ENCODE measurements at regions not wholly inside any gene's neighbourhood (a gene's known extent, or its start where the extent isn't known, plus 50 kb on each side); places are given as distances from the start of the nearest gene placed in this dataset.
"Not testable (repeated sequence)": the region's sequence is repeated elsewhere in the genome, so short reads cannot be mapped to it uniquely, and the experiment has no call there.

DNA sequence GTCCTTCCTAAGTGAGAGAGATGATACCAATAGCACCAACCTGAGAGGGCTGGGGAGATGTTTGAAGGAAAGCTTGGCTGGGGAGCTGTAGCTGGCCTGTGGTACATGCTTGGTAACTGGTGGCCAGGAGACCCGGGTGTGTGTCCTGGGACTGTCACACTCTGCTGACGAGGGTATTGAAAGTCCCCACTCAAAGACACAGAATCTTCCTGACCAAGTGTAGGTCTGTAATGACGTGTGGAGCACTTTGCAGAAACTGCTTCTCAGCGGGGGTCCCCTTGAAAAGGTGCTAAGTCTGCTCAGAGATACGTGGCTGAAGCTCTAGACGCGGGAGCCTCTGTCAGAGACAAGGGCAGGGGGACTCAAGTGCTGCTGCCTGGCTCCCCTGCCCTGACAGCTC, 230.4 kb upstream of the PLGLB2 start:
- H3K27me3 ChIP-seq (ENCODE audit: control insufficient read depth, insufficient read depth, low read length); H3K9me3 ChIP-seq (ENCODE audit: control insufficient read depth, insufficient read depth, low read length); H3K4me3 ChIP-seq (ENCODE audit: low read depth, low read length); H3K4me1 ChIP-seq (ENCODE audit: control insufficient read depth, insufficient read depth, low read length); H3K9ac ChIP-seq (ENCODE audit: low read depth, low read length); H3K36me3 ChIP-seq (ENCODE audit: control insufficient read depth, insufficient read depth, low read length): not testable (repeated sequence)

- not testable (repeated sequence) for H3K36me3 ChIP-seq (ENCODE audit: control insufficient read depth, insufficient read depth, low read length); H3K4me3 ChIP-seq (ENCODE audit: low read depth, low read length); H3K27me3 ChIP-seq (ENCODE audit: control insufficient read depth, insufficient read depth, low read length); H3K9me3 ChIP-seq (ENCODE audit: control insufficient read depth, insufficient read depth, low read length); H3K4me1 ChIP-seq (ENCODE audit: control insufficient read depth, insufficient read depth, low read length); H3K9ac ChIP-seq (ENCODE audit: low read depth, low read length)
These were observed 229.8 kb upstream of the PLGLB2 start for GRCh38 chr2:87518066-87518465.

DNA sequence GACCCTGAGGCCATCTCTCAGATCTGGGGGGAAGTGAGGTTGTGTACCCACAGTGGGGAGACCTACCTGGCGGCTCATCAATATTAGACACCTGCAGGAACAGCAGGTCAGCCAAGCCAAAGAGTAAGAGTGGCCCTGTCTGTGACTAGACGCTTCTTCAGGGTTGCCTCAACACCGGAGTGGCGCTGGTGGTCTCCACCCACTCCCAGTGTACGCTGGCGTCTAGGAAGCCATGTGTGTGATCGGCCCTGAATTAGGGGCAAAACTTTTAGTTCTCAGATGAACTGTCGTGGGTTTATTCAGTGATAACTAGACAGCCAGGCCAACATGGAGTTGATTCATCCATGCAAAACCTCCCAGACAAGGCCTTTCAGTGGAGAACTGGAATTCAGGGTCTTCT, 229.3 kb upstream of the PLGLB2 start:
- H3K4me1 ChIP-seq (ENCODE audit: control insufficient read depth, insufficient read depth, low read length); H3K36me3 ChIP-seq (ENCODE audit: control insufficient read depth, insufficient read depth, low read length); H3K9ac ChIP-seq (ENCODE audit: low read depth, low read length); H3K27me3 ChIP-seq (ENCODE audit: control insufficient read depth, insufficient read depth, low read length); H3K4me3 ChIP-seq (ENCODE audit: low read depth, low read length); H3K9me3 ChIP-seq (ENCODE audit: control insufficient read depth, insufficient read depth, low read length): not testable (repeated sequence)

GRCh38 chr2:87519158-87520011, 228.5 kb upstream of the PLGLB2 start:
- not testable (repeated sequence) for H3K36me3 ChIP-seq (ENCODE audit: control insufficient read depth, insufficient read depth, low read length); H3K9me3 ChIP-seq (ENCODE audit: control insufficient read depth, insufficient read depth, low read length); H3K27me3 ChIP-seq (ENCODE audit: control insufficient read depth, insufficient read depth, low read length); H3K4me1 ChIP-seq (ENCODE audit: control insufficient read depth, insufficient read depth, low read length); H3K9ac ChIP-seq (ENCODE audit: low read depth, low read length); H3K4me3 ChIP-seq (ENCODE audit: low read depth, low read length)

GRCh38 chr2:87521057-87521456, 226.8 kb upstream of the PLGLB2 start:
- not testable (repeated sequence) for H3K9ac ChIP-seq (ENCODE audit: low read depth, low read length); H3K27me3 ChIP-seq (ENCODE audit: control insufficient read depth, insufficient read depth, low read length); H3K4me3 ChIP-seq (ENCODE audit: low read depth, low read length); H3K4me1 ChIP-seq (ENCODE audit: control insufficient read depth, insufficient read depth, low read length); H3K36me3 ChIP-seq (ENCODE audit: control insufficient read depth, insufficient read depth, low read length); H3K9me3 ChIP-seq (ENCODE audit: control insufficient read depth, insufficient read depth, low read length)

DNA sequence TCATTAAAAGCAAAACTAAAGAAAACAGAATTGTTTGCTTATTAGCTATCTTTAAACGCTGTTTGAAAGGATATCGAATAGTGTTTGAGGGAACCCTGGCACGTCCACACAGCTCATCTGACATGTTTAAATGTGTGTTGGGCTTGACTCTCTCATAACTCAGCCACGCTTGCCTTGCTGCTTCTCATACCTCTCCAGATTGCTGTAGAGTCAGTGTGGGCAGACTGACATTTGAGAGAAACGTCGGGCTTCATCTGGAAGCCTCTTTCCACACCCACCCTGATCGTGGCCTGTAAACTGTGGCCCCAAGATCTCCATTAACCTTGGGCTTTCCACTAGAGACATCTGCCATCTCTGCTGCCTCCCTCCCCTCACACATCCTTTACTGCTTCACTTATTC, 226.4 kb upstream of the PLGLB2 start:
- H3K4me3 ChIP-seq (ENCODE audit: low read depth, low read length); H3K36me3 ChIP-seq (ENCODE audit: control insufficient read depth, insufficient read depth, low read length); H3K27me3 ChIP-seq (ENCODE audit: control insufficient read depth, insufficient read depth, low read length); H3K9me3 ChIP-seq (ENCODE audit: control insufficient read depth, insufficient read depth, low read length); H3K9ac ChIP-seq (ENCODE audit: low read depth, low read length); H3K4me1 ChIP-seq (ENCODE audit: control insufficient read depth, insufficient read depth, low read length): not testable (repeated sequence)

DNA sequence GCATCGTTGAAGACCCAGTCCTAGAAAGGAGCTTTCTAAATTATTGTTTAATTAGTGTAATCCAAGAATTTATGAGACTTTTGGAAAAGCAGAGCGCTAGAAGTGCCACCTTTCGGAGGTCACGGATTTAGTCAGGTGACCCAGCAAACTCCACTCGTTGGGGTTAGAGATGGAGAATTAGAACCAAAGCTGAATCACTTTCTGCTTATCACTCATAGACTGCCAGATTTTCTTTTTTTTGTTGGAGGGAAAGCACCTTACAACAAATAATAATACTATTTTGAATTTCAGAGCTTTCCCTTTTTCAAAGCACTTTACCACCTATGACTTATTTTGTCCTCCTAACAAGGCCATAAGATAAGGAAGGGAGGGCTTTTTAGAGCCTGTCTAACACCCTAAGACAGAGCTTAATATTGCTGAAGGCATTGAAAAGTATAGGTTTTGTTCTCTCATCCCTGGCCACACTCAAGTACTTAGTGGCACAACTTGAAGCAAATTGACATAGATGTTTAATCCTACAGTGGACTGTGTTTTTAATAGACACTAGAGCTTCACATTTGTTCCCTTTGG, 223.2 kb upstream of the PLGLB2 start:
- not testable (repeated sequence) for H3K27me3 ChIP-seq (ENCODE audit: control insufficient read depth, insufficient read depth, low read length); H3K9ac ChIP-seq (ENCODE audit: low read depth, low read length); H3K4me1 ChIP-seq (ENCODE audit: control insufficient read depth, insufficient read depth, low read length); H3K9me3 ChIP-seq (ENCODE audit: control insufficient read depth, insufficient read depth, low read length); H3K36me3 ChIP-seq (ENCODE audit: control insufficient read depth, insufficient read depth, low read length); H3K4me3 ChIP-seq (ENCODE audit: low read depth, low read length)

GRCh38 chr2:87525497-87525991, 222.3 kb upstream of the PLGLB2 start:
- not testable (repeated sequence) for H3K4me3 ChIP-seq (ENCODE audit: low read depth, low read length); H3K9ac ChIP-seq (ENCODE audit: low read depth, low read length); H3K9me3 ChIP-seq (ENCODE audit: control insufficient read depth, insufficient read depth, low read length); H3K4me1 ChIP-seq (ENCODE audit: control insufficient read depth, insufficient read depth, low read length); H3K27me3 ChIP-seq (ENCODE audit: control insufficient read depth, insufficient read depth, low read length); H3K36me3 ChIP-seq (ENCODE audit: control insufficient read depth, insufficient read depth, low read length)

DNA sequence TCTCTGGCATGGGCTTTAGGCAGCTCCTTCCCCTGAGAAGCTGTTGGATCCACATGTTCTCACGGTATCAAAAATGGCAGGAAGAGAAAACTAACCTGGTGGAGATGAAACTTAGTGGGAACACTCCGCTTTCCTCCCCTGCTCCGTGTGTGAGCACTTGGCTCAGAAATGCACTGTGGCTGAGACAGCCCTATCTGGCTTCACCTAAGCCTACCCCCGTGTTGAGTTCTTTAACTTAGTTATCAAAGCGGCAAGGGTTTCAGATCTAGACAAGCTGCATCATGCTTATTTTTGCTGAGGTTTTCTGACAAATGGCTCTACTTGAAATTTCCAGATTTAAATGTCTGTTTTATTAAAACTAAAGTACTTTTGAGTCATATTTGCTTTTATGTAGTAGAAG, 221.6 kb upstream of the PLGLB2 start:
- not testable (repeated sequence) for H3K36me3 ChIP-seq (ENCODE audit: control insufficient read depth, insufficient read depth, low read length)

DNA sequence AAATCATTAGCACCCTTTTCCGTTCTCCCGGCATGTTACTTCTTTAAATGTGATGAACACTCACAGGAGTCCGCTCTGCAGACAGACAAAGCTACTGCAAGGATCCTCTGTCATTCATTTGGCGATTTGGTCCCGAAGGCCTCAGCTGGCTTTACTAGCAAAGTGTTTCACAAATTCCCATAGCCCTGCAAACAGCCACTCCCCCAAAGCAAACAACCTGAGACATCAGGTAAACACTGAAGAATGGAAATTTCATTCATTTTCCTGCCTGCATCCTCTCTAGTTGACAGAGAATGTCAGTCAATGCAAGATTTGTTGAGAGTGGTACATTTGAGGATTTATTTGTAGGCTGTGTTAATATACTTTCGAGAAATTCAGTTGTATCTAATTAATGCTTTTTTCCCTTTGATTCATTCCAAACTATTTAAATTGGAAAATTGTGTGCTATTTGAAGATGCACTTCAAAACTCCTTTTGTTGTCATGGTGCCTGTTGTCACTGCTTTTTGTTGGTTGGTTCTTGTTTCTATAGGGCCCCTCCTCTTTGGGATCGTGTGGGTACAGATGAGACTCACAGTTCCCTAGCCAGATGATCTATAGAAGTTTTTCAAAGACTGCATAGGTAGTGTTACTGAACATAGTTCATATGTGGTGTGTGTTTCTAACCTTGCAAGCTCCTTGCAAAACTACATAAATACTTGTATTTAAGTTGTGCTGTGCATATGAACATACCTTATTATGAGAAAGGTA, 215.7 kb upstream of the PLGLB2 start:
- H3K9me3 ChIP-seq (ENCODE audit: control insufficient read depth, insufficient read depth, low read length); H3K4me3 ChIP-seq (ENCODE audit: low read depth, low read length); H3K4me1 ChIP-seq (ENCODE audit: control insufficient read depth, insufficient read depth, low read length); H3K27me3 ChIP-seq (ENCODE audit: control insufficient read depth, insufficient read depth, low read length); H3K36me3 ChIP-seq (ENCODE audit: control insufficient read depth, insufficient read depth, low read length); H3K9ac ChIP-seq (ENCODE audit: low read depth, low read length): not testable (repeated sequence)

More for the DNA sequence above, 221.6 kb upstream of the PLGLB2 start:
- not testable (repeated sequence) for H3K9me3 ChIP-seq (ENCODE audit: control insufficient read depth, insufficient read depth, low read length); H3K4me3 ChIP-seq (ENCODE audit: low read depth, low read length); H3K27me3 ChIP-seq (ENCODE audit: control insufficient read depth, insufficient read depth, low read length); H3K4me1 ChIP-seq (ENCODE audit: control insufficient read depth, insufficient read depth, low read length); H3K9ac ChIP-seq (ENCODE audit: low read depth, low read length)

DNA sequence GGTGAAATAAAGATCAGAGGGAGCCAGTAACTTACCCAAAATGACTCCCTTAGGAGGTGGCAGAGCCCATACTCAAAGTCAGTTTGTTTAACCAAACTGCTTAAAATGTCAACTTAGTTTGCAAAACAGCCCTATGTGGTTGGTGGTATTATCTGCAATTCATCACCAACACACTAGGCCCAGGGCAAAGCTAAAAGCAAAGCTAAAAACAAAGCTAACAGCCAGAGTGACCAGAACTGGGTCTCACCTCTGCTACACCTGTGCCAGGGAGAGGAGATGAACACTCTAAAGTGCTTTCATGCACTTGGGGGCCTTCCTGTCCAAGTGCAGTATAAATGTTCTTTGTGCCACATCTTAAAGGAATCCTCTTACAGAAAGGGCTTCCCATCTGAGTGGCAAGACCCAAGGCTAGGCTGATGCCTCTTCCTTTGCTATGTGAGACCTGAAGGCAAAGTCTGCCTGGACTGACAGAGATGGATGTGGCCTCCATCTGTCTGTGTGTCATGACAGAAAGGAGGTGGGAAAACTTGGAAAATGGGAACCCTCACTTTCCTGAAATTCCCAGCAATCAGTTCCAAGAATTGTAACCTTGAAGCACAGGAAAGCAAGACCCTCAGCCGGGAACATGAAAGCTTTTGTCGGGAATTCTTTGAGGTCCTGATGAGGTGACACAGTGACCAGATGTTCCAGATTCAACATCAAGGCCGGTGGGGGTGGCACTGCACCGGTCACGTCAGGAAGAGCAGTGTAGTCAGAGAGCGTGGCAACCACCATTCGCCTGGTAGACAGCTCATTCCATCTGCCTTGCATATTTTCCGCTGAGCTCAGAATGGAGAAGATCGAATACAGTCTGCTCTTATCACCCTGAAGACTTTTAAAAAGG, 214.3 kb upstream of the PLGLB2 start:
- not testable (repeated sequence) for H3K27me3 ChIP-seq (ENCODE audit: control insufficient read depth, insufficient read depth, low read length); H3K9me3 ChIP-seq (ENCODE audit: control insufficient read depth, insufficient read depth, low read length); H3K4me1 ChIP-seq (ENCODE audit: control insufficient read depth, insufficient read depth, low read length); H3K4me3 ChIP-seq (ENCODE audit: low read depth, low read length); H3K36me3 ChIP-seq (ENCODE audit: control insufficient read depth, insufficient read depth, low read length); H3K9ac ChIP-seq (ENCODE audit: low read depth, low read length)

Data from iPS-15b (cell line).